ENCODE measurements at regions not wholly inside any gene's neighbourhood (a gene's known extent, or its start where the extent isn't known, plus 50 kb on each side); places are given as distances from the start of the nearest gene placed in this dataset.
"Not testable (repeated sequence)": the region's sequence is repeated elsewhere in the genome, so short reads cannot be mapped to it uniquely, and the experiment has no call there.

DNA sequence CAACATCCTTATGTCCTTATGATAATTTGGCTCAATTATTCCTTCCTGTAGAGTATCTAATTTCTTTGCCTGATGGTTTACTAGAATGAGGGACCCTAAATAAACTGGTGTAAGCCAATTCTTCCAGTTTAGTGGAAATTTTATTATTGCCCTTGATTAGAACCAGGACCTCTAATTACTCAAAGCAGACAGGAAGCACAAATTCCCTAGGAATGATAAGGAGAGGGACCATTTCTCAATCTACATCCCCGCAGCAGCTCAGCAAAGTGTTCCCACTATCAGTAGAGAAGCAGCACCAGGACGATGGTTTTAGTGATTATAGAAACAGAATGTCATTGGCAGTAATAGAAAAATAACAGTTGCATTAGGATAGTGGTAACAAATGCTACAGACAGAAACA, 97.1 kb downstream of the PLPPR4 start:
- intact Hi-C loops (cut with micrococcal nuclease): no loop called here

DNA sequence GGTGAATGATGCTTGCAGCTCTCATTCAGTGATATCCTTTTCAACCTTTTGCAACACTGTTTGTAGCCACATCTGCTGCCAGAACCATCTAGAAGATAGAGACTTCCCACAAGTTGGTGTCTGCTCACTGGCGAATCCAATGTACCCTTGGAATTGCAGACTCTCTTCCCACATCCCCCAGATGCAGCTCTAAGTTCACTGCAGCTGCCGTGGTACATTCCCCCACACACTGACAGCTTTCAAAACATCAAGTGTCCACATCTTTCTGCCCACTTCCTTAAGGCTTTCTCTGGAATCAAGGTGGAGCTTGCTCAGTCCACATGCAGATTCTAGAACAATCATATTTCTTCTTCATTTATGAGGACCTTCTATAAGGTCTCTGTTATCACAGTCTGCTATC, 99.2 kb downstream of the PLPPR4 start:
- intact Hi-C loops (cut with micrococcal nuclease): no loop called here

- intact Hi-C loops (cut with micrococcal nuclease): no loop called here
These were observed 100.8 kb downstream of the PLPPR4 start for GRCh38 chr1:99365141-99365540.

- intact Hi-C loops (cut with micrococcal nuclease): no loop called here
These were observed 101.3 kb downstream of the PLPPR4 start for GRCh38 chr1:99365545-99365944.

DNA sequence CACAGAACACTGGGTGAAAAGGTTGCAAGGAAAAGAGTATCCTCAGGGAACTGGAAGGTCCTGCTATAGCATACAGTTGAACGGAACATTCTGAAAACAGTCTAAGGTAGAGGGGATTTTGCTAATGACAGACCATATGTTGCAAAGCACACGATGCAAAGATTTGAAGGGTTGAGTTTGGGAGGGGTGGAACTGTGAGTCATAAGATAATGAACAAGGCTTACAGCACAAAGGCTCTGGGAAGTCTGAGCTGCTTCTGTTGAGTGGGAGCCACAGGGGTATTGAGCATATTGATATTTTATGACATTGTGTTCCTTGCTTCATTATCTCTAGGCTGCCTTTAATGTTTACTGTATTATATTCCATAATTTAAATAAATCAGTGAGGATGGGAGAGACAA, 104.9 kb downstream of the PLPPR4 start:
- intact Hi-C loops (cut with micrococcal nuclease): no loop called here

- intact Hi-C loops (cut with micrococcal nuclease): no loop called here
These were observed 106.2 kb downstream of the PLPPR4 start for GRCh38 chr1:99370476-99370875.

DNA sequence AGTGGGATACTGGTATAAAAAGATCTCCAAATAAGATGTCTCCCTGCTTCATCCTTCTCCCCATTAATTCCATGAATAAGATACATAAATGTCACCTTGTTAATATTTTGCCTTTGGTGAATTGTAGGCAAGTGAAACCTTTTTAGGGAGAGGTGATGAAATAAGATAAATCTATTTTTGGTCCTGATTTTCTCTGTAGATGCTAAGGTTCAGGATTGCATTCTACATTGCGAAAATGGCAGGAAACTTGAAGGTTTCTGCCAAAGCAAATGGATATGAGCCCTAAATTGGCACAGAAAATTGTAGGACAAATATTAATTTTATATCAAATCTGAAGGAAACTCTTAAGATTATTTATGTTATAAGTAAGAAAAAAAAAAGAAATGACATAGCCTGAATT, 107.1 kb downstream of the PLPPR4 start:
- intact Hi-C loops (cut with micrococcal nuclease): no loop called here

DNA sequence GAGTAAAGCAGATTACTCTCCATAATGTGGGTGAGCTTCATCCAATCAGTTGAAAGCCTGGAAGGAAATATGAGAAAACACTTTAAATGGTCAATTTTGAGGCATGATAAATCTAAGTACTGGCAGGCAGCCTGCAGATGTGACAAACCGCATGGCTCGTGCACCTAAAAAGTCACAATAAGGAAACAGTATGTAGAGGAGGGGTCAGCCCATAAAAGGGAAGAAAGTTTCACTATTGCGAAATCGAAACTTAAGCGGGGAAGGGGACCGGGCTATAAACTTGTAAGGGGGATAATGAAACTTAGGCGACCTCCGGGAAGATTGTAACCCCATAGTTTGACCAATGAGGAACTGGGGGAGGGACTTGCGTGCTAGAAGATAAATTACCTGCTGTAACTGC, 109.8 kb downstream of the PLPPR4 start:
- intact Hi-C loops (cut with micrococcal nuclease): no loop called here

DNA sequence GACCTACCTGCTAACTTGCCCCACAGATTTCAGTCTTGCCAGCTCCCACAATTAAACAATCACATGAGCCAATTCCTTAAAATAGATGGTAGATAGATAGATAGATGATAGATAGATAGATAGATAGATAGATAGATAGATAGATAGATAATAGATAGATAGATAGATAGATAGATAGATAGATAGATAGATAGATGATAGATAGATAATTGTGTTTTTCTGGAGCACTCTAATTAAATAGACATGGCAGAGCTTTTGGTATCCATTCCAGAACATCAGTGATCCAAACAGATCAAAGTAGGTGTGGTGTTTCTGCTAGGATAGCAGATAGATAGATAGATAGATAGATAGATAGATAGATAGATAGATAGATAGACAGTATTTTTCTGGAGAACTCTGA, 110.4 kb downstream of the PLPPR4 start:
- intact Hi-C loops (cut with micrococcal nuclease): not testable (repeated sequence)

- intact Hi-C loops (cut with micrococcal nuclease): no loop called here
These were observed 119.7 kb downstream of the PLPPR4 start for GRCh38 chr1:99384021-99384420.

GRCh38 chr1:99385852-99386251, 121.6 kb downstream of the PLPPR4 start:
- intact Hi-C loops (cut with micrococcal nuclease): no loop called here

DNA sequence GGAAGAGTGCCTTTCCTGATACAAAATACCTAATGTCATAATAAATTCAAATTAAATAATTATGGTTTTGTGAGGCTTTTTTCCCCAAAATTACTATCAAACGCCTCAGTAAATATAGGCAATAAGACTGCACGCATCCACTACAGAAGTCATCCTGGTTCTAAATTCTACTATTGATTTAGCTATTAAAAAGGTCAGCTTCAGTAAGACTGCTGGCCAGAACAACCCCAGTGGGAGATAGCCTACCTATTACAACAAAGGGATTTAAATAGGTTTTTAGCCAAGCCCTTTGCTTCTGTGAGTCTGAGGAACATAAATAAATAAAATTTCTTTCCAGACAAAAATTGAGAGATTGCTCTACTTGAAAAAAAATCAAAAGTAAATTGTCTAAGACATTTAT, 132.1 kb downstream of the PLPPR4 start:
- intact Hi-C loops (cut with micrococcal nuclease): no loop called here

GRCh38 chr1:99397029-99397428, 132.7 kb downstream of the PLPPR4 start:
- intact Hi-C loops (cut with micrococcal nuclease): no loop called here

DNA sequence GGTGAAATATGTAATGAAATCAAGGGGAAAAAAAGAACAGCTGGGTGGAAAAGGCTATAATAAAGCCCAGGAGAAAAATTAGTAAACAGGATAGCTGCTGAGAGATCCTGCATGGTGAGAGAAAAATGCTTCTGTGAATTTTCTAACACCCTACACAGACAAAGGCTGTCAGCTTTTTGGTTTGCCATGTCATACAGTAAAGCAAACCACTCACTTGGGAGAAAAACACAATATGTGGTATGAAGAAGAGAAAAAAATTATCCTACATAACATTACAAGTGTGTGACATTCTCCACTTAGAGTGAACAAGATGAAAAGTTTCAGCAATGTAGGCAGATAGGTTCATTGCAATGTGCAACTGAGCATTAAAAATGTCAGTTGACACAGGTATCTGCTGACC, 133.6 kb downstream of the PLPPR4 start:
- intact Hi-C loops (cut with micrococcal nuclease): no loop called here

- intact Hi-C loops (cut with micrococcal nuclease): not testable (repeated sequence)
These were observed 137.3 kb downstream of the PLPPR4 start for GRCh38 chr1:99401556-99401955.

DNA sequence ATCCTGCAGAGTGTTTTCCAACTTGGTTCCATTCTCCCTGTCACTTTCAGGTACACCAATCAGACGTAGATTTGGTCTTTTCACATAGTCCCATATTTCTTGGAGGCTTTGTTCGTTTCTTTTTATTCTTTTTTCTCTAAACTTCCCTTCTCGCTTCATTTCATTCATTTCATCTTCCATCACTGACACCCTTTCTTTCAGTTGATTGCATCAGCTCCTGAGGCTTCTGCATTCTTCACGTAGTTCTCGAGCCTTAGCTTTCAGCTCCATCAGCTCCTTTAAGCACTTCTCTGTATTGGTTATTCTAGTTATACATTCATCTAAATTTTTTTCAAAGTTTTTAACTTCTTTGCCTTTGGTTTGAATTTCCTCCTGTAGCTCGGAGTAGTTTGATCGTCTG, 140.1 kb downstream of the PLPPR4 start:
- intact Hi-C loops (cut with micrococcal nuclease): not testable (repeated sequence)

DNA sequence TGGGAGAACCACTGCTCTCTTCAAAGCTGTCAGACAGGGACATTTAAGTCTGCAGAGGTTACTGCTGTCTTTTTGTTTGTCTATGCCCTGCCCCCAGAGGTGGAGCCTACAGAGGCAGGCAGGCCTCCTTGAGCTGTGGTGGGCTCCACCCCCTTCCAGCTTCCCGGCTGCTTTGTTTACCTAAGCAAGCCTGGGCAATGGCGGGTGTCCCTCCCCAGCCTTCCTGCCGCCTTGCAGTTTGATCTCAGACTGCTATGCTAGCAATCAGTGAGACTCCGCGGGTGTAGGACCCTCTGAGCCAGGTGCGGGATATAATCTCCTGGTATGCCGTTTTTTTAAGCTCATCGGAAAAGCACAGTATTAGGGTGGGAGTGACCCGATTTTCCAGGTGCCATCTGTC, 141.0 kb downstream of the PLPPR4 start:
- intact Hi-C loops (cut with micrococcal nuclease): not testable (repeated sequence)

- intact Hi-C loops (cut with micrococcal nuclease): no loop called here
These were observed 142.7 kb downstream of the PLPPR4 start for GRCh38 chr1:99407018-99407417.

DNA sequence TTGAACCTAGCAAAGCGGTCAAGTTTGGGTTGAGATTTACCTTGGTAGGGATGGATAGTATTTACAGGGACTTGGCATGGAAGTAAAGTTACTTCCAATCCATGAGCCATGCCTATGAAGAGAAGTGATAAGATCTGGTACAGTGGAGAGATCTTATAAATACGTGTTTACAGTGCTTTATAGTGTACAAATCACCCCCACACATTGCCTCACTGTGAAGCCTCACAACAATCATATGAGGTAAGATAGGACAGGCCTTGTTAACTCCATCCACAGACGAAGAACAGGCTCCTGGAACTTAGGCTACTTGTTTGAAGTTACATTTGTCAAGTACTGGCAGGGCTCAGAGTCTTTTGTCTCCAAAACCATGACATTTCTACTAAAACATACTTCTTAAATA, 159.8 kb downstream of the PLPPR4 start:
- intact Hi-C loops (cut with micrococcal nuclease): no loop called here

DNA sequence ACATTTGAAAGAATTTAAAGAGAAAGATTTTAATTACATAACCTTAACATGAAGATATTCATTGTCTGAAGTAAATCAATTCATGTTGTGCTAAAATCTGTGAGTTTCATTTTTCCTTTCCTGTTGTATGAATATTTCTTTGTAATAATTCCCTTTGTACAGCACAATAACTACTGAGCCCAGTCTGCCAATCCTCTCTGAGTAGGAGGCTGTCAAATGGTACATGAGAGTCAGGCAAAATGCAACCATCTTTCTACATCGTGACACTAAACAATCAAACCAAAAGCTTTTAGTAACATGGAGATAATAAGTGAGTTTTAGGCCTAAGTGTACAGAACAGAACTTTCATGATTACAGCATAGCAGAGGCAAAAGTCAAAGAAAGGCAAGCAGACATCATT, 165.5 kb downstream of the PLPPR4 start:
- intact Hi-C loops (cut with micrococcal nuclease): no loop called here

GRCh38 chr1:99438656-99439230, 174.5 kb downstream of the PLPPR4 start:
- intact Hi-C loops (cut with micrococcal nuclease): no loop called here

GRCh38 chr1:99439433-99440075, 175.3 kb downstream of the PLPPR4 start:
- intact Hi-C loops (cut with micrococcal nuclease): no loop called here

DNA sequence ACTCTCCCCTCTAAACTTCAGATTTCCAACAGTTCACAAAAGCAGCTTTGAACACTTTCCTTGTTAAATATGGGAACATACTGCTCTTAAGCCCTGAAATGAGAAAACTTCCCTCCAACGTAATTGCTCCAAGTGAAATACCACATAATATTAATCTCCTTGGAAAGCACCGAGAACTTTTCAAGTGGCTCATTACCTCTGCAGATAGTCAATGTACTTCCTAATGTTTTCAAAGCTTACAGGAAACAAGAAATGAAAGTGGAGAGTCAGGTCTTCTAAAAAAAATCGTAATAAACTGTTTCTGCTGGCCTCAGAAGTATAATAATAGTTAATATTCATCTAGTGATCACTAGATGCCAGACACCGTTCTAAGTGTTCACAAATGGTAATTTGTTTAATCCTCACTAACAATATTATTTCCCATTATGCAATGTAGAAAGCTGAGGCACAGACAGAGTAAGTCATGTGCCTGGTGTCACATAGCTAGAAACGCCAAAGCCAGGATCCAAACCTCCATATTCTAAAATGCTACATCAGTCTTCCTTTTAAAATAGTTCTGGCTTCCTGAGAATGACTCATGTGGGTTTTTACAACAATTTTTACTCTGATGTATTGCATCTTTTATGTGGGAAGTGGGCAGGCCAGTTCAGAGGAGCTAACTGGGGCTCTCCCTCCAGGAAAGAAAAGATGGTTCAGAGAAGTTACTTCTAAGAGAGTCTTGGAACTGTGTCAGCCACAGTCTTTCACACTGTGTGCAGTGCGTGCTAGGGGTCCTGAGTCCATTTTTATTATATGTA, 177.2 kb downstream of the PLPPR4 start:
- intact Hi-C loops (cut with micrococcal nuclease): no loop called here

All from T-helper 2 cell treated with Interferon-gamma antibody and Interleukin-4, amounts not matched to agents 100 ng/mL and 5 ng/mL, for 36 hours (primary cell).